GM12878 (cell line): ENCODE measurements at regions not wholly inside any gene's neighbourhood (a gene's known extent, or its start where the extent isn't known, plus 50 kb on each side); places are given as distances from the start of the nearest gene placed in this dataset.

Experiments used
- ATAC-seq: fragments of 200-7000 bp; cut with Tn5 transposase; 3 replicates; pipeline ENCODE4 v1.9.1; 2020; ENCODE audit warnings: mild to moderate bottlenecking, moderate library complexity
- BruUV-seq: library from RNA; stranded (reverse); fragments of 400-500 nt; replicated peaks from 2 replicates; lab custom pipeline; 2021; lab: Mats Ljungman, UMichigan
- CTCF ChIA-PET: fragments of 300-600 bp; sonication (Branson Sonifier 250); formaldehyde crosslinking; extraction: SDS; loops from one replicate; lab custom pipeline; 2021; ENCODE audit warnings: inconsistent platforms; lab: Yijun Ruan, JAX
- POLR2A ChIA-PET: fragments of 350-600 bp; formaldehyde crosslinking; extraction: SDS; loops from one replicate; lab custom pipeline; 2021; ENCODE audit warnings: inconsistent platforms; lab: Charles Lee
- RAD21 ChIA-PET: fragments of 300-600 bp; sonication (Branson Sonifier 250); formaldehyde crosslinking; loops from one replicate; lab custom pipeline; 2023; ENCODE audit warnings: antibody characterized with exemption; ENCODE audit not compliant: unreplicated experiment; lab: Charles Lee
- SMC1A ChIA-PET: fragments of 300-600 bp; sonication (Branson Sonifier 250); formaldehyde crosslinking; loops from one replicate; lab custom pipeline; 2023; ENCODE audit not compliant: unreplicated experiment, uncharacterized antibody; lab: Charles Lee
- DNase-seq: peaks from one replicate; pipeline ENCODE4 v3.0.0-alpha.2; 2011; ENCODE audit warnings: low read depth, low spot score
- FAIRE-seq: peaks from 3 replicates; lab custom pipeline; 2011; peaks lifted over from hg19 to GRCh38; lab: Jason Lieb, UNC
- H2AFZ ChIP-seq: 2 replicates; pipeline ENCODE4 v1.6.0; 2011; ENCODE audit warnings: low read depth, low read length, control low read depth; ENCODE audit not compliant: control insufficient read depth
- H3K27ac ChIP-seq: 2 replicates; pipeline ENCODE4 v1.5.1; 2011; ENCODE audit warnings: control low read depth; ENCODE audit not compliant: control insufficient read depth, insufficient read depth
- H3K27me3 ChIP-seq, 2 experiments: replicated peaks in 1 of 2; 2 replicates each; pipeline versions ENCODE4 v1.6.0 to v1.6.1; 2011; ENCODE audit warnings: low read length in 1 of 2; ENCODE audit not compliant: control insufficient read depth in 2 of 2, insufficient read depth in 2 of 2
- H3K36me3 ChIP-seq, 2 experiments: 2 replicates each; pipeline ENCODE4 v1.5.1; 2011; ENCODE audit warnings: low read length in 1 of 2; ENCODE audit not compliant: control insufficient read depth in 2 of 2, insufficient read depth in 2 of 2
- H3K4me1 ChIP-seq: 2 replicates; pipeline ENCODE4 v1.6.1; 2011; ENCODE audit warnings: mild to moderate bottlenecking, low read length, moderate library complexity, mixed read lengths; ENCODE audit not compliant: control insufficient read depth, insufficient read depth
- H3K4me2 ChIP-seq: 2 replicates; pipeline ENCODE4 v1.6.0; 2011; ENCODE audit warnings: control low read depth; ENCODE audit not compliant: control insufficient read depth, insufficient read depth
- H3K4me3 ChIP-seq: fragments of 200-600 bp; sonication (generic); 2 replicates; pipeline ENCODE4 v1.5.1; 2016
- H3K79me2 ChIP-seq: 2 replicates; pipeline ENCODE4 v1.6.0; 2011; ENCODE audit warnings: low read length; ENCODE audit not compliant: control insufficient read depth, insufficient read depth
- H3K9ac ChIP-seq: 2 replicates; pipeline ENCODE4 v1.8.0; 2011; ENCODE audit warnings: low read length, control low read depth, mixed read lengths; ENCODE audit not compliant: control insufficient read depth, insufficient read depth
- H3K9me3 ChIP-seq: replicated peaks from 3 replicates; pipeline ENCODE4 v1.5.1; 2011; ENCODE audit warnings: mild to moderate bottlenecking, low read length; ENCODE audit not compliant: control insufficient read depth, insufficient read depth
- H4K20me1 ChIP-seq: 2 replicates; pipeline ENCODE4 v1.6.0; 2011; ENCODE audit not compliant: control insufficient read depth, insufficient read depth
- LARP7 ChIP-seq: fragments of 450-650 bp; IDR thresholded peaks from 2 replicates; pipeline ENCODE4 v1.6.1; 2017; ENCODE audit warnings: mild to moderate bottlenecking
- MTA2 ChIP-seq: fragments of 450-650 bp; IDR thresholded peaks from 2 replicates; pipeline ENCODE4 v1.6.1; 2016; ENCODE audit warnings: low read depth, mild to moderate bottlenecking, moderate library complexity
- MYC ChIP-seq: IDR thresholded peaks from 2 replicates; pipeline ENCODE4 v1.6.1; 2011; ENCODE audit warnings: mild to moderate bottlenecking, low read length, moderate library complexity, inconsistent platforms; ENCODE audit not compliant: insufficient read depth, insufficient replicate concordance, insufficient read length, severe bottlenecking
- NFIC ChIP-seq: IDR thresholded peaks from 2 replicates; pipeline ENCODE4 v1.6.1; 2012; ENCODE audit warnings: low read depth, mild to moderate bottlenecking, inconsistent platforms, low read length, moderate library complexity
- NFYB ChIP-seq: IDR thresholded peaks from 2 replicates; pipeline ENCODE4 v1.6.1; 2011; ENCODE audit warnings: low read depth, mild to moderate bottlenecking, low read length, improper control_type of control experiment, moderate library complexity; ENCODE audit not compliant: insufficient read depth
- TCF3 ChIP-seq: IDR thresholded peaks from 2 replicates; pipeline ENCODE4 v1.6.1; 2012; ENCODE audit warnings: low read depth, mild to moderate bottlenecking, low read length, borderline replicate concordance; ENCODE audit not compliant: insufficient read depth
- ZNF384 ChIP-seq: IDR thresholded peaks from 2 replicates; pipeline ENCODE4 v1.6.1; 2012; ENCODE audit warnings: low read depth, mild to moderate bottlenecking, low read length, improper control_type of control experiment, borderline replicate concordance
- WGBS: methylation state at CpG from one replicate; pipeline ENCODE4 v1.1.6; 2016; ENCODE audit warnings: low lambda C conversion rate; ENCODE audit not compliant: insufficient replicate concordance, insufficient coverage; ENCODE audit errors: missing lambda C conversion rate; 5-methylcytosine and 5-hydroxymethylcytosine counted together
- in situ Hi-C: fragments of 300-500 bp; cut with MboI; formaldehyde crosslinking; loops from 9 replicates; pipeline ENCODE4 v1.14.3; 2018; ENCODE audit warnings: mixed read lengths
- intact Hi-C: fragments of 100-400 bp; cut with micrococcal nuclease; formaldehyde crosslinking; loops from one replicate; pipeline ENCODE4 v1.14.2; 2022; ENCODE audit not compliant: unreplicated experiment
- TF ChIP-seq, protein P1 (sequence below): IDR thresholded peaks from 2 replicates; pipeline ENCODE4 v1.6.1; 2012; ENCODE audit warnings: low read depth, low read length, improper control_type of control experiment
- TF ChIP-seq, protein P2 (sequence below): fragments of 450-650 bp; IDR thresholded peaks from 2 replicates; pipeline ENCODE4 v1.6.1; 2017; ENCODE audit warnings: low read depth, mild to moderate bottlenecking, moderate library complexity
- TF ChIP-seq, protein P3 (sequence below): fragments of 150-350 bp; IDR thresholded peaks from 2 replicates; pipeline ENCODE4 v1.6.1; 2016; ENCODE audit warnings: low read depth, low read length

DNA sequence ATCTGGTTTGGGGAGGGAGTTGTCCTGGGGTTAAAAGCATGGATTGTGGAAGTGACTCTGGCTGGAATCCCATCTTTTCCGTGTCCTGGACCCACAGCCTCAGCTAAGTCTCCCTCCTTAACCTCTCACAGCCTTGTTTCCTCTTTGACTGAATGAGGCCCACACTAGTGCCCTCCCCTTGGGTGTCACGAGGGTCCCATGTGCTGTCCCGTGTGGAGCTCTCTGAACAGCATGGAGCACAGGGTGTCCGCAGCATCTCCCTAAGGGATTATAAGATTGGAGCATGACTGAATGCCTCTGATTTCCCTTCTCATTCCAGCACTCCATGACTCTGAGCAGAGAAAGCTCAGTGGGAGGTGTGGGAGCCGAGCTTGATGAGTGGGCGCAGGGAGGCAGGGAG is 182.5 kb downstream of the TEX29 start:
- Histone ChIP-seq H4K20me1 (no peaks in the 10 kb centered on the region), H3K9me3 (no peaks in the 10 kb centered on the region; the same call in 2 of the 3 replicates)
- no peak for FAIRE-seq
- in situ Hi-C loops, result no loop called here
- no peak for TF ChIP-seq TCF3
- TF ChIP-seq, all 136 proteins: peak for 0
- H3K27ac ChIP-seq, result no peak overlapping the region
- no peak overlapping the region for H2AFZ ChIP-seq
- SMC1A ChIA-PET, result no interaction called here
- H3K27me3 ChIP-seq, result no peaks in the 10 kb centered on the region
- POLR2A ChIA-PET, result no interaction called here
- H3K4me3 ChIP-seq, result no peak overlapping the region
- no TSS peak for BruUV-seq
- intact Hi-C loops, result no loop called here
- 10% methylated on average over 6 of the region's 6 CpGs for WGBS
- no peaks in the 10 kb centered on the region for H3K36me3 ChIP-seq
- H3K9ac ChIP-seq, result no peak overlapping the region
- CTCF ChIA-PET, result no interaction called here
- no peaks in the 10 kb centered on the region for H3K4me1 ChIP-seq
- RAD21 ChIA-PET, result no interaction called here
- H3K4me2 ChIP-seq, result no peak overlapping the region
- no peaks in the 10 kb centered on the region for H3K79me2 ChIP-seq
- no peak for ATAC-seq
- DNase-seq, result no peak

DNA sequence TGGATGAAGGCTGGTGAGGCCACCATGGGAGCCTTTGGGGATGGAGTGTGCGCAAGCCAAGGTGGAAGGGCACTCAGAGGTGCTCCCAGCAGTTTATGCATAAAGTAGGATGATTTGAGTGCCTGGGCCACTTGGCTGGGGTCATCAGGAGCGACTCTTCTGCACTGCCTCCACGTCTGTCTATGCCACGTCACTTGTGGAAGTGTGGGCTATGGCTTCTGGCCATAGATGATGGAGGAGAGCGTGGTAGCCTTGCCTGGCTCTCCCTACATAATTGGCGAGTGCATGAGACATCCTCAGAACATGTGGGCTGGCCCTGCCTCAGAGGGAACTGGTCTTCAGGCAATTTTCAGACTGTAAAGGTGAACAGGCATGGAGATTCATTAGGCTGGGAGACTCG is 182.9 kb downstream of the TEX29 start:
- no peak for ATAC-seq
- TF ChIP-seq LARP7 (no peak), NFYB (no peak), NFIC (no peak), MTA2 (no peak), MYC (no peak), ZNF384 (no peak)
- TF ChIP-seq, protein P1, sequence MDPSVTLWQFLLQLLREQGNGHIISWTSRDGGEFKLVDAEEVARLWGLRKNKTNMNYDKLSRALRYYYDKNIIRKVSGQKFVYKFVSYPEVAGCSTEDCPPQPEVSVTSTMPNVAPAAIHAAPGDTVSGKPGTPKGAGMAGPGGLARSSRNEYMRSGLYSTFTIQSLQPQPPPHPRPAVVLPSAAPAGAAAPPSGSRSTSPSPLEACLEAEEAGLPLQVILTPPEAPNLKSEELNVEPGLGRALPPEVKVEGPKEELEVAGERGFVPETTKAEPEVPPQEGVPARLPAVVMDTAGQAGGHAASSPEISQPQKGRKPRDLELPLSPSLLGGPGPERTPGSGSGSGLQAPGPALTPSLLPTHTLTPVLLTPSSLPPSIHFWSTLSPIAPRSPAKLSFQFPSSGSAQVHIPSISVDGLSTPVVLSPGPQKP, result no peak
- TF ChIP-seq, protein P2, sequence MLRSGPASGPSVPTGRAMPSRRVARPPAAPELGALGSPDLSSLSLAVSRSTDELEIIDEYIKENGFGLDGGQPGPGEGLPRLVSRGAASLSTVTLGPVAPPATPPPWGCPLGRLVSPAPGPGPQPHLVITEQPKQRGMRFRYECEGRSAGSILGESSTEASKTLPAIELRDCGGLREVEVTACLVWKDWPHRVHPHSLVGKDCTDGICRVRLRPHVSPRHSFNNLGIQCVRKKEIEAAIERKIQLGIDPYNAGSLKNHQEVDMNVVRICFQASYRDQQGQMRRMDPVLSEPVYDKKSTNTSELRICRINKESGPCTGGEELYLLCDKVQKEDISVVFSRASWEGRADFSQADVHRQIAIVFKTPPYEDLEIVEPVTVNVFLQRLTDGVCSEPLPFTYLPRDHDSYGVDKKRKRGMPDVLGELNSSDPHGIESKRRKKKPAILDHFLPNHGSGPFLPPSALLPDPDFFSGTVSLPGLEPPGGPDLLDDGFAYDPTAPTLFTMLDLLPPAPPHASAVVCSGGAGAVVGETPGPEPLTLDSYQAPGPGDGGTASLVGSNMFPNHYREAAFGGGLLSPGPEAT, result no peak
- TF ChIP-seq, protein P3, sequence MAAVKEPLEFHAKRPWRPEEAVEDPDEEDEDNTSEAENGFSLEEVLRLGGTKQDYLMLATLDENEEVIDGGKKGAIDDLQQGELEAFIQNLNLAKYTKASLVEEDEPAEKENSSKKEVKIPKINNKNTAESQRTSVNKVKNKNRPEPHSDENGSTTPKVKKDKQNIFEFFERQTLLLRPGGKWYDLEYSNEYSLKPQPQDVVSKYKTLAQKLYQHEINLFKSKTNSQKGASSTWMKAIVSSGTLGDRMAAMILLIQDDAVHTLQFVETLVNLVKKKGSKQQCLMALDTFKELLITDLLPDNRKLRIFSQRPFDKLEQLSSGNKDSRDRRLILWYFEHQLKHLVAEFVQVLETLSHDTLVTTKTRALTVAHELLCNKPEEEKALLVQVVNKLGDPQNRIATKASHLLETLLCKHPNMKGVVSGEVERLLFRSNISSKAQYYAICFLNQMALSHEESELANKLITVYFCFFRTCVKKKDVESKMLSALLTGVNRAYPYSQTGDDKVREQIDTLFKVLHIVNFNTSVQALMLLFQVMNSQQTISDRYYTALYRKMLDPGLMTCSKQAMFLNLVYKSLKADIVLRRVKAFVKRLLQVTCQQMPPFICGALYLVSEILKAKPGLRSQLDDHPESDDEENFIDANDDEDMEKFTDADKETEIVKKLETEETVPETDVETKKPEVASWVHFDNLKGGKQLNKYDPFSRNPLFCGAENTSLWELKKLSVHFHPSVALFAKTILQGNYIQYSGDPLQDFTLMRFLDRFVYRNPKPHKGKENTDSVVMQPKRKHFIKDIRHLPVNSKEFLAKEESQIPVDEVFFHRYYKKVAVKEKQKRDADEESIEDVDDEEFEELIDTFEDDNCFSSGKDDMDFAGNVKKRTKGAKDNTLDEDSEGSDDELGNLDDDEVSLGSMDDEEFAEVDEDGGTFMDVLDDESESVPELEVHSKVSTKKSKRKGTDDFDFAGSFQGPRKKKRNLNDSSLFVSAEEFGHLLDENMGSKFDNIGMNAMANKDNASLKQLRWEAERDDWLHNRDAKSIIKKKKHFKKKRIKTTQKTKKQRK, result no peak

More for the DNA sequence above, 182.9 kb downstream of the TEX29 start:
- no TSS peak for BruUV-seq
- no peak overlapping the region for H3K9ac ChIP-seq
- H3K27ac ChIP-seq, result no peak overlapping the region
- no peak overlapping the region for H3K4me2 ChIP-seq
- no peaks in the 10 kb centered on the region for H3K79me2 ChIP-seq
- DNase-seq (no peak), FAIRE-seq (no peak)
- no peaks in the 10 kb centered on the region for H4K20me1 ChIP-seq
- no peak overlapping the region for H2AFZ ChIP-seq
- H3K4me1 ChIP-seq, result no peaks in the 10 kb centered on the region
- H3K4me3 ChIP-seq, result no peak overlapping the region
- ChIA-PET POLR2A (no interaction called here), RAD21 (no interaction called here), SMC1A (no interaction called here), CTCF (no interaction called here)
- in situ Hi-C loops, result no loop called here
- no peaks in the 10 kb centered on the region for H3K36me3 ChIP-seq
- H3K9me3 ChIP-seq, result no peaks in the 10 kb centered on the region; the same call in 2 of the 3 replicates
- WGBS, result 11% methylated on average over 7 of the region's 7 CpGs
- no peaks in the 10 kb centered on the region for H3K27me3 ChIP-seq
- intact Hi-C loops, result no loop called here
